Mononuclear cell (primary cell): ENCODE measurements at regions not wholly inside any gene's neighbourhood (a gene's known extent, or its start where the extent isn't known, plus 50 kb on each side); places are given as distances from the start of the nearest gene placed in this dataset.

Experiments used
- H3K27me3 ChIP-seq: 2 replicates; pipeline ENCODE4 v1.6.0; 2011; ENCODE audit warnings: low read length, control low read depth; ENCODE audit not compliant: insufficient read depth
- H3K4me1 ChIP-seq: 2 replicates; pipeline ENCODE4 v1.5.1; 2011; ENCODE audit warnings: mild to moderate bottlenecking, low read length, control low read depth; ENCODE audit not compliant: insufficient read depth
- H3K4me3 ChIP-seq: 2 replicates; pipeline ENCODE4 v1.5.1; 2011; ENCODE audit warnings: mild to moderate bottlenecking, low read length, moderate library complexity
- H3K9me3 ChIP-seq: 2 replicates; pipeline ENCODE4 v1.5.1; 2011; ENCODE audit warnings: low read depth, mild to moderate bottlenecking, control low read depth, low read length

DNA sequence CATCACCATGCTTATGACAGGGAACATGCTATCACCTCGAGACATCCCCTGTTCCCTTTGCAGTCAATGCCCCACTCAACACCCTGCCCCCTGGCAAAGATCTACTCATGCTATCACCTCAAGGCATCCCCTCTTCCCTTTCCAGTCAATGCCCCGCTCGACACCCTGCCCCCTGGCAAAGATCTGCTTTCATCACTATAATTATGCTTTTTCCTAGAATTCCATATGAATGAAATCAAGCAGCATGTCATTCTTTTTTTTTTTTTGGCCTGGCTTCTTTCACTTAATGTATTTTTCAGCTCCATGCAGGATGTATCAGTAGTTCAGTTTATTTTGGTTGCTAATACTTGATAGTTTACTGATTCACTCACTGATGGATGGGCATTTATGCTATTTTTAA, 554.9 kb downstream of the CDH26 start:
- no peak overlapping the region for H3K4me3 ChIP-seq
- H3K4me1 ChIP-seq = no peaks in the 10 kb centered on the region
- H3K9me3 ChIP-seq = no peaks in the 10 kb centered on the region
- no peaks in the 10 kb centered on the region for H3K27me3 ChIP-seq

- Histone ChIP-seq H3K9me3 (no peaks in the 10 kb centered on the region), H3K4me1 (no peaks in the 10 kb centered on the region), H3K27me3 (peaks cover 2% of the 10 kb centered on the region), H3K4me3 (no peak overlapping the region)
These were observed 558.2 kb downstream of the CDH26 start for GRCh38 chr20:60516442-60516841.

DNA sequence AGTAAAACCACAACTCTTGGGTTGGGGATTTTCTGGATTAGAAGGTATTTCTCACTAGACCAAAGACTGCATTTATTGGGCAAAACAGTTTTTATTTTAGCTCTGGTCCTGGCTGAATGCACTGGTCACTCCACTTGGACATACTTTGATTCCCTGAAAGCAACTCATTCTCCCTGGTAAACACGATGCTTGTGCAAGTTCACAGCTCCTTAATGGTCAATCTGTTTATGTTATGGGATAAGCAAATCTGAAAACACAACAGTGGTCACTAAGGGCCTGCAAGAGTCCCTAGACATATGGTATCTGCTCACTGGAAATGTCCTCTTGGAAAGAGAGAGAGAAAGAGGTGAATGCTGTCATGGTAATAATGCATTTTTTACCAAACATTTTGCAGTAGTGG, 559.8 kb downstream of the CDH26 start:
- Histone ChIP-seq H3K4me3 (no peak overlapping the region), H3K9me3 (no peaks in the 10 kb centered on the region), H3K4me1 (no peaks in the 10 kb centered on the region), H3K27me3 (peaks cover 2% of the 10 kb centered on the region)

- no peak overlapping the region for H3K4me3 ChIP-seq
- H3K27me3 ChIP-seq = no peaks in the 10 kb centered on the region
- no peaks in the 10 kb centered on the region for H3K9me3 ChIP-seq
- H3K4me1 ChIP-seq = no peaks in the 10 kb centered on the region
These were observed 567.2 kb downstream of the CDH26 start for GRCh38 chr20:60525397-60525796.

DNA sequence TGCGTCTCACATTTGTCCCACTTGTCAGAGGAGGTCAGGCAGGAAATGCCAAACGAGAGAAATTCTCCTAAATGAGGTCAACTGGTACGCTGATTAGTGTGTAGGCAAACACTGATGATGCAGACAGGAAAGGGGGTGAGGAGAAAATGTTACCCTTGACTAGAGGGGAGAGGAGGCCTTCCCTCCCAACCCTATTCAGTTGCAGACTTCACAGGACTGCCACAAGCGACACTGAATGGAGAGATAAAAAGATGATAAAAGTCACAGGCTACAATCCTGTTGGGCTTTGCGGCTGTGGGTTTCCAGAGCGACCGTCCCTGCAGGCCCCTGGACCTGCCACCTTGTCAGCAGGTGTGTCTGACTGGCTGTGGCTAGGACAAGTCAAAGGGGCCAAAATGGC, 569.4 kb downstream of the CDH26 start:
- Histone ChIP-seq H3K4me1 (no peaks in the 10 kb centered on the region), H3K9me3 (no peaks in the 10 kb centered on the region), H3K27me3 (no peaks in the 10 kb centered on the region), H3K4me3 (no peak overlapping the region)

DNA sequence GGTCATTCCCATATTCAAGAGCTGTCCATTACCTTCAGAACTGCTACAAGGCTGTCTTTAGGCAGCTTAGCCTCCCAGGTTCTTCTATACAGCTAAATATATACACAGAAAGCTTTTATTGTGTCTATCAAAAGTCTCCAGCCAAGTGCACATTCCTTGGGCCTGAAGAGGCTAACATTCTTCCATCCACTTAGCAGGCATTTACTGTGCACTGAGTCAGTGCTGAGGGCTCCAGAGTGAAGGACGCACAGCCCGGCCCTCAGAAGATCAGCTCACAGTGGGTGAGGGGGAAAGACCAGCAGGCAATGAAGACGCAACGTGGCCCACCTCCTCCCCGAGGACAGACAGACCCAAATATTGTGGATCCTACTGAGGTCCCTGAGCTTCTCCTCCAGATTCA, 569.9 kb downstream of the CDH26 start:
- Histone ChIP-seq H3K9me3 (no peaks in the 10 kb centered on the region), H3K4me3 (no peak overlapping the region), H3K4me1 (no peaks in the 10 kb centered on the region), H3K27me3 (no peaks in the 10 kb centered on the region)

GRCh38 chr20:60529149-60529548, 570.9 kb downstream of the CDH26 start:
- H3K27me3 ChIP-seq = no peaks in the 10 kb centered on the region
- no peak overlapping the region for H3K4me3 ChIP-seq
- no peaks in the 10 kb centered on the region for H3K4me1 ChIP-seq
- no peaks in the 10 kb centered on the region for H3K9me3 ChIP-seq

DNA sequence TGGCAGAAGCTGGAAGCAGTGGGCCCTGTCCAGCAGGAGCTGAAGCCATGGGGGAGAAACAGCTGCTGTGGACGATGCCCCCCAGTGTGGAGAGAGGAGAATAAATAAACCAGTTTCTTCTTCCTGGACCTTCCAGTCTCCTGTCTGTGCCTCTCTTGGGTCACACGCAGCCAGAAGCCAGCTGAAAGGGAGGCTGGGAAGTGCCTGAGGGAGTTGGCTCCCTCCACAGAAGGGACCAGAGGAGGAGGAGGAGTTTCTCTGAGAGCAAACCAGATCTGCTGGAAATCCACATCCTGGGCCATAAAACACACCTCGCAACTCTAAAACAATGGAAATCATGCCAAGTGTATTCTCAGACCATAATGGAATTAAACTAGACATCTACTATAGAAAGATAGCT, 577.0 kb downstream of the CDH26 start:
- Histone ChIP-seq H3K4me3 (no peak overlapping the region), H3K4me1 (no peaks in the 10 kb centered on the region), H3K9me3 (no peaks in the 10 kb centered on the region), H3K27me3 (no peaks in the 10 kb centered on the region)

DNA sequence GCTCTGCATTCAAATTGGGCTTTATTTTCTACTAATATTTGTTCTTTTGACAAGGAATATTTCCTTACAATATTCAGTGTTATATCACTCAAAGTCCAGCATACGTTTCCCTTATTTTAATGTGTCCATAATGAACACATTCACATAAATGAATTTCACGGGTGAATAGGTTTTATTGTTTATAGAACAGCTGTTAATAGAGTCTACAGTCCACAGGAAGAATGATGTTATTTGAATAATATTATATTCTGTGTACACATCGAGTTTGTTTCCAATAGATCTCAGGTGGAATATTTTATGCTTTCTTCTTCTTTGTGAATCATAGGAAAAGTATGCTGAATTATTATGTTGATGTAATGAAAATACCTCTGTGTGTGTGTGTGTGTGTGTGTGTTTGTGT, 582.4 kb downstream of the CDH26 start:
- Histone ChIP-seq H3K9me3 (no peaks in the 10 kb centered on the region), H3K27me3 (no peaks in the 10 kb centered on the region), H3K4me3 (no peak overlapping the region), H3K4me1 (no peaks in the 10 kb centered on the region)

GRCh38 chr20:60541991-60542390, 583.8 kb downstream of the CDH26 start:
- H3K9me3 ChIP-seq = no peaks in the 10 kb centered on the region
- H3K27me3 ChIP-seq = no peaks in the 10 kb centered on the region
- no peak overlapping the region for H3K4me3 ChIP-seq
- no peaks in the 10 kb centered on the region for H3K4me1 ChIP-seq

- H3K4me3 ChIP-seq = no peak overlapping the region
- no peaks in the 10 kb centered on the region for H3K4me1 ChIP-seq
- no peaks in the 10 kb centered on the region for H3K9me3 ChIP-seq
- H3K27me3 ChIP-seq = no peaks in the 10 kb centered on the region
These were observed 585.4 kb downstream of the CDH26 start for GRCh38 chr20:60543598-60543997.

DNA sequence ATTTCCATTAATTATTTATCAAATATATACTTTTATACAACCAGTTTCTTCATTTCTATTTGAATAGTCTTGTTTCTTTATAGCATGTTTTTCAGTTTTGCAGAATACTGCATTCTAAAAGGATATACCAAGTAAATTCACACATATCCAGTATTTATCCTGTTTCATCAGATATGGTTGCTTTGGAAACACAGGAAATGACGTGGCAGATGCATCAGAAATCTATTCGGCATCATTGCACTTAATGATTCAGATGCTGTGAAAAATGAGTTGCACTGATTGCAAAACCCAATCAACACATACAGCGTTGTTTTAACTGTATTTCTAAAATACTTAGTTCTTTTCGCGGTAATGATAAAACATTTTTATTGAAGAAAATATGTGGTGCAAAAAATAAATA, 594.9 kb downstream of the CDH26 start:
- H3K27me3 ChIP-seq = no peaks in the 10 kb centered on the region
- no peaks in the 10 kb centered on the region for H3K9me3 ChIP-seq
- H3K4me3 ChIP-seq = no peak overlapping the region
- H3K4me1 ChIP-seq = no peaks in the 10 kb centered on the region

- Histone ChIP-seq H3K4me1 (no peaks in the 10 kb centered on the region), H3K9me3 (no peaks in the 10 kb centered on the region), H3K4me3 (no peak overlapping the region), H3K27me3 (no peaks in the 10 kb centered on the region)
These were observed 600.3 kb downstream of the CDH26 start for GRCh38 chr20:60558486-60558885.

GRCh38 chr20:60559462-60559861, 601.2 kb downstream of the CDH26 start:
- H3K4me3 ChIP-seq = no peak overlapping the region
- no peaks in the 10 kb centered on the region for H3K4me1 ChIP-seq
- no peaks in the 10 kb centered on the region for H3K9me3 ChIP-seq
- no peaks in the 10 kb centered on the region for H3K27me3 ChIP-seq

DNA sequence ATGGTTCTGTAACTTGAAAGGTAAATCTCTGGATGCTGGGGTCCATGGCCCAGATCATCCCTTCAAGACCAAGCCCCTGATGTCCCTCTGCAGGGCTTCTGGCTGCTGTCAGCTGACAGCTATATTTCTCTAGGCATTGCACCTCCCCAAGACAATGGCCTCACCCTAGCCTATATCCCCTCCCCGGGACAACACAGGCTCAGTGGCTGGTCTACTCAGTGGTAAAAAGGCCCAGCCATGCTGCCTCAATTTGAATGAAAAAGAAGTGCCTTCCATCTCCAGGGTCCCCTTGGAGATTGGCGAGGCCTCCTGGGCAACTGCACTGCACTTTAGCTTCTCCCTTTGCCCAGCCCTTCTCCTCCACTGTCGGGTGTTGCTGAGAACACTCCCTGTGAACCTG, 602.8 kb downstream of the CDH26 start:
- H3K9me3 ChIP-seq = no peaks in the 10 kb centered on the region
- no peaks in the 10 kb centered on the region for H3K27me3 ChIP-seq
- no peak overlapping the region for H3K4me3 ChIP-seq
- H3K4me1 ChIP-seq = no peaks in the 10 kb centered on the region

- no peaks in the 10 kb centered on the region for H3K4me1 ChIP-seq
- no peak overlapping the region for H3K4me3 ChIP-seq
- H3K9me3 ChIP-seq = no peaks in the 10 kb centered on the region
- H3K27me3 ChIP-seq = no peaks in the 10 kb centered on the region
These were observed 606.9 kb downstream of the CDH26 start for GRCh38 chr20:60565083-60565482.

GRCh38 chr20:60565551-60565950, 607.3 kb downstream of the CDH26 start:
- no peaks in the 10 kb centered on the region for H3K9me3 ChIP-seq
- no peaks in the 10 kb centered on the region for H3K4me1 ChIP-seq
- H3K4me3 ChIP-seq = no peak overlapping the region
- H3K27me3 ChIP-seq = no peaks in the 10 kb centered on the region
